Choroid plexus epithelial cell (primary cell): ENCODE measurements at regions not wholly inside any gene's neighbourhood (a gene's known extent, or its start where the extent isn't known, plus 50 kb on each side); places are given as distances from the start of the nearest gene placed in this dataset.
A peak's percentile ranks its signal among the peaks of the same experiment; 100 is the strongest.

ENCODE experiments used
- DNase-seq: peaks from one replicate; pipeline ENCODE4 v3.0.0-alpha.2; 2010; ENCODE audit warnings: low read depth
- H3K4me3 ChIP-seq: 2 replicates; pipeline ENCODE4 v1.5.1; 2011; ENCODE audit warnings: low read depth, mild to moderate bottlenecking, control low read depth, low read length, moderate library complexity
- CTCF ChIP-seq: conservative IDR thresholded peaks from 2 replicates; pipeline ENCODE4 v1.5.1; 2011; ENCODE audit warnings: low read depth, mild to moderate bottlenecking, control low read depth, inconsistent platforms, low read length, moderate library complexity

DNA sequence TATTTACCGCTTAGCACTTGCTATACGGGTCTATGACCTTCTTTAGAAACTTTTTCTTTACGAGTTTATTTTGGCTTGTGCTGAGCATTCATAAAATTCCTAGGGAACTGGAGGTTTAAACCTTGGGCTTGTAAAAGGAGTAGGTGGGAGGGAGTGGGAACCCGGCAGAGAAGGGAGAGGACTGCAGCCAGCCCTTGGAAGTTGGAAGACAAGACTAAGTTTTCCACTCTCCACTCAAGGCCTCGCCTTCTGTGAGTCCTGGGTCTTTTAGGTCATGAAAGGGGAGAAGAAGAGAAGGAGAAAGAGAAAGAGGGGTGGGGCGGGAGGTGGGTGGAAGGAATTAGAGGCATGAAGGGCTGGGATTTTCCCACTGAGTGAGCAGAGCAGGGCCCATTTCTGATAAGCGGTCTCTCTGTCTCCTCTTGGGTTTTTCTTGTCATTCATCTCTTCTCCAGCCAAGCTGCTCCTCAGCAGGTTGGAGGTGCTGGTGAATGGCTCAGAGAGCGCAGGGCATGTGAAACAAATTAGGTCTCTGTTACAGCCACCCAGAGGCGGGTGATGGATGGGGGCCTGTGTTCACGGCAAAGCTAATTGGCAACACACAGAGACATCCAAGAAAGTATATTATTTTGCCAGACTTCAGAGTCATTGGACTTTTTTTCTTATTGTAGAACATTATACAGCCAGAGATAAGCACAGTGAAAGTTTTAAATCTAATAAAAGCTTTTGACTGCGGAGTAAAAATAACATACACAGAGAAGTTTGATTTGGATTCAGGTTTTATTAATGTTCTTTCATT, 247.3 kb downstream of the FOXD2 start:
- H3K4me3 ChIP-seq = no peak overlapping the region
- peak; percentile 69 for DNase-seq
- TF ChIP-seq CTCF = no peak

DNA sequence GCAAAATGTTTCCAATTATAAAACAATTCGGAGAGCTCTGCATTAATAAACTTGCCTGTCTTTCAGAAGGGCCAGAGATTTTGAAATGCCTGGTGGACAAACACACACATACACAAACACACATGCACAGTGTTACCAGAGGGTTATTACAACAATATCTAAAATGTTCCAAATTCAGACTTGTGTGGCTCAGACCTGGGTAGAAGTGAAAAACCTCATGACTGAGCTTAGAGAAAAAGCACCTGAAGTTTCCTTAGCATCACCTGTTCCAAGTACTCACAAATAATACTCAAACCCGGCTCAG, 247.9 kb downstream of the FOXD2 start:
- DNase-seq = no peak
- no peak overlapping the region for H3K4me3 ChIP-seq
- no peak for TF ChIP-seq CTCF

- DNase-seq = no peak
Measured at GRCh38 chr1:47686731-47687630, 249.1 kb downstream of the FOXD2 start.

GRCh38 chr1:47687631-47688460, 250.0 kb downstream of the FOXD2 start:
- no peak overlapping the region for H3K4me3 ChIP-seq
- no peak for DNase-seq
- TF ChIP-seq CTCF = peak; percentile 4

More at GRCh38 chr1:47686731-47687630, 249.1 kb downstream of the FOXD2 start:
- H3K4me3 ChIP-seq = no peak overlapping the region
- no peak for TF ChIP-seq CTCF

DNA sequence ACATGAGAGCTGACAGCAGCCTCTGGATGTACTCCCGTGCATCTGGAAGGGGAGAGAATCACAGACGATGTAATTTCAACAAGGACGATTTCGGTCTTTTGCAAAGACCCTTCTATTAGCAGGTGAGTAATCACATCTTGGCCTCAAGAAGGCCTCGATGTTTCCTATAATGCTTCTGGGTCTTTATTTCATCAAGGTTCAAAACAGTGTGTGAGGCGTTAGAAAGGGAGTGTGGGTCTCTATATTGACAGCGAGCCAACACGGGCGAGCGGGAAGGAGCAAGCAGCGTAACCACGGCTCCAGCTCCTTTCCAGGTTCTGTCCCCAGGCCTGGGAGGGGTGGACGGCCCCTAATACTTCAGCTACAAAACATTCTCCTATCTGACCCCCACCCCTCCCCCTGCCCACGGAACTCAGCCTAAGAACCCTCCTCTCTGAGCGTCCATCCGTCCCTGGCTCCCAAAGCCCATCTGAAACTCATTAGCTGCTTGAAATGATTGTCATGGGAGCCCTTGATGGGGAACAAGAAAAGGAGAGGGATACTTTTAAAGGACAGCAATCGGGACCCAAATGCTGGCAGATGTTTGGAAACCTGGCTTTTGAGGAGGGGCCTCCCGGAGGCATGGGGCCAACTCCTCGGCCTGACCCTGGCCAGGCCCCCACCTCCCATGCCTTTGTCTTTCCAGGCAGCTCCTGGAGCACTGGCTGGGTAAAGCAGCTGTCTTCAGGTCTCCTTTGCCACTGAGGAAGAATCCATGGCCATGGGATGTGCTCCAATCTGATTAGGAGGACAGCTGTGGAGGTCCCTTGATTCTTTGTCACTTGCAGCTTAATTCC, 250.8 kb downstream of the FOXD2 start:
- TF ChIP-seq CTCF = no peak
- H3K4me3 ChIP-seq = no peak overlapping the region
- no peak for DNase-seq

DNA sequence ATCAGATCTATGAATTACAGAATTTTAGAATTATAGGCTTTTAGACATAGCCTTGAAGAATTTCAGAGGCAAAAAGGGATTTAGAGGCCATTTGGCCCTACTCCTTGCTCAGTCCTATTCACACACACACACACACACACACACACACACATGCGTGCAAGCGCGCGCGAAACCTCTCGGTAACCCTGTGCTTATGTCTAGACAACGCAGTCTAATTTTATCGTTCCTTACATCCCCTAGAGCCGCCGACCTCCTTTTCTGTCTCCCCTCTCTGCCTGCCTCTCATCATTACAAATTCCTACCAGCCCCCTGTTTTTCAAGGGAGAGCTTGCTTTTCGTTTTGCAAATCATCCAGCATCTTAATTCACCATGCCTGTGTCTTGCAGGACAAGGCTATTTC, 252.1 kb downstream of the FOXD2 start:
- TF ChIP-seq CTCF = no peak
- H3K4me3 ChIP-seq = no peak overlapping the region
- no peak for DNase-seq
